GM19043 (cell line): ENCODE measurements at regions not wholly inside any gene's neighbourhood (a gene's known extent, or its start where the extent isn't known, plus 50 kb on each side); places are given as distances from the start of the nearest gene placed in this dataset.
"Not testable (repeated sequence)": the region's sequence is repeated elsewhere in the genome, so short reads cannot be mapped to it uniquely, and the experiment has no call there.

Experiments used
- ATAC-seq: cut with Tn5 transposase; IDR thresholded peaks from one replicate; pipeline ENCODE4 v1.9.1; 2021; ENCODE audit warnings: low read depth; ENCODE audit not compliant: unreplicated experiment

GRCh38 chr4:149870008-149870407, 54.4 kb upstream of the IQCM start:
- ATAC-seq, result no peak

GRCh38 chr4:149881744-149882143, 66.1 kb upstream of the IQCM start:
- no peak for ATAC-seq

- no peak for ATAC-seq
Observed at GRCh38 chr4:149882251-149882650, 66.6 kb upstream of the IQCM start.

- ATAC-seq, result no peak
Observed at GRCh38 chr4:149884046-149884445, 68.4 kb upstream of the IQCM start.

- ATAC-seq, result no peak
Observed at GRCh38 chr4:149884529-149885181, 69.0 kb upstream of the IQCM start.

GRCh38 chr4:149885896-149886295, 70.3 kb upstream of the IQCM start:
- ATAC-seq, result no peak

GRCh38 chr4:149886786-149887490, 71.3 kb upstream of the IQCM start:
- no peak for ATAC-seq

- no peak for ATAC-seq
Observed at GRCh38 chr4:149889991-149890390, 74.3 kb upstream of the IQCM start.

GRCh38 chr4:149890531-149890930, 74.9 kb upstream of the IQCM start:
- no peak for ATAC-seq

- no peak for ATAC-seq
Observed at GRCh38 chr4:149891426-149891825, 75.8 kb upstream of the IQCM start.

GRCh38 chr4:149896432-149896831, 80.8 kb upstream of the IQCM start:
- no peak for ATAC-seq

- no peak for ATAC-seq
Observed at GRCh38 chr4:149897783-149898182, 82.1 kb upstream of the IQCM start.

- no peak for ATAC-seq
Observed at GRCh38 chr4:149901128-149901527, 85.5 kb upstream of the IQCM start.

- ATAC-seq, result no peak
Observed at GRCh38 chr4:149902242-149902641, 86.6 kb upstream of the IQCM start.

GRCh38 chr4:149910177-149910576, 94.5 kb upstream of the IQCM start:
- ATAC-seq, result no peak

GRCh38 chr4:149910604-149911350, 95.1 kb upstream of the IQCM start:
- no peak for ATAC-seq

- no peak for ATAC-seq
Observed at GRCh38 chr4:149911354-149911753, 95.7 kb upstream of the IQCM start.

GRCh38 chr4:149912000-149912399, 96.4 kb upstream of the IQCM start:
- ATAC-seq, result no peak

GRCh38 chr4:149914119-149915115, 98.8 kb upstream of the IQCM start:
- peak; percentile 63 for ATAC-seq

GRCh38 chr4:149915735-149916134, 100.1 kb upstream of the IQCM start:
- not testable (repeated sequence) for ATAC-seq
